Renal cortical epithelial cell (primary cell): ENCODE measurements at regions not wholly inside any gene's neighbourhood (a gene's known extent, or its start where the extent isn't known, plus 50 kb on each side); places are given as distances from the start of the nearest gene placed in this dataset.
"Not testable (repeated sequence)": the region's sequence is repeated elsewhere in the genome, so short reads cannot be mapped to it uniquely, and the experiment has no call there.

Experiments
- DNase-seq: peaks from one replicate; pipeline ENCODE4 v3.0.0-alpha.2; 2011; ENCODE audit warnings: low read depth

GRCh38 chr17:77613218-77613617, 345.3 kb upstream of the TNRC6C start:
- no peak for DNase-seq

- DNase-seq, result no peak
Observed at GRCh38 chr17:77613627-77614026, 344.9 kb upstream of the TNRC6C start.

GRCh38 chr17:77615703-77616253, 342.7 kb upstream of the TNRC6C start:
- DNase-seq, result no peak

- no peak for DNase-seq
Observed at GRCh38 chr17:77616254-77616731, 342.2 kb upstream of the TNRC6C start.

- no peak for DNase-seq
Observed at GRCh38 chr17:77617516-77617915, 341.0 kb upstream of the TNRC6C start.

- no peak for DNase-seq
Observed at GRCh38 chr17:77618173-77618572, 340.3 kb upstream of the TNRC6C start.

GRCh38 chr17:77618731-77619130, 339.8 kb upstream of the TNRC6C start:
- no peak for DNase-seq

- no peak for DNase-seq
Observed at GRCh38 chr17:77619326-77619725, 339.2 kb upstream of the TNRC6C start.

GRCh38 chr17:77619851-77620250, 338.7 kb upstream of the TNRC6C start:
- DNase-seq, result peak; percentile 2

GRCh38 chr17:77620282-77620681, 338.2 kb upstream of the TNRC6C start:
- DNase-seq, result no peak

GRCh38 chr17:77622084-77622483, 336.4 kb upstream of the TNRC6C start:
- DNase-seq, result not testable (repeated sequence)

- no peak for DNase-seq
Observed at GRCh38 chr17:77622647-77623046, 335.9 kb upstream of the TNRC6C start.

- not testable (repeated sequence) for DNase-seq
Observed at GRCh38 chr17:77623321-77623720, 335.2 kb upstream of the TNRC6C start.

- no peak for DNase-seq
Observed at GRCh38 chr17:77628035-77628434, 330.5 kb upstream of the TNRC6C start.

GRCh38 chr17:77629284-77629683, 329.2 kb upstream of the TNRC6C start:
- DNase-seq, result not testable (repeated sequence)

GRCh38 chr17:77631307-77631706, 327.2 kb upstream of the TNRC6C start:
- DNase-seq, result no peak

GRCh38 chr17:77632619-77633018, 325.9 kb upstream of the TNRC6C start:
- DNase-seq, result no peak

- DNase-seq, result no peak
Observed at GRCh38 chr17:77634710-77635109, 323.8 kb upstream of the TNRC6C start.

- DNase-seq, result no peak
Observed at GRCh38 chr17:77635176-77635575, 323.3 kb upstream of the TNRC6C start.

GRCh38 chr17:77635785-77636184, 322.7 kb upstream of the TNRC6C start:
- not testable (repeated sequence) for DNase-seq

- no peak for DNase-seq
Observed at GRCh38 chr17:77636835-77637817, 321.4 kb upstream of the TNRC6C start.

- no peak for DNase-seq
Observed at GRCh38 chr17:77637818-77638575, 320.5 kb upstream of the TNRC6C start.
